SK-N-SH treated with all-trans-retinoic acid at 6 μM for 48 hours (cell line): ENCODE measurements at regions not wholly inside any gene's neighbourhood (a gene's known extent, or its start where the extent isn't known, plus 50 kb on each side); places are given as distances from the start of the nearest gene placed in this dataset.

Experiments used
- ATAC-seq: fragments of 200-7000 bp; cut with Tn5 transposase; 3 replicates; pipeline ENCODE4 v1.9.1; 2020; ENCODE audit warnings: mild to moderate bottlenecking, moderate library complexity
- ARNTL ChIP-seq: fragments of 450-650 bp; formaldehyde crosslinking; IDR thresholded peaks from 2 replicates; pipeline ENCODE4 v1.5.0; 2020; ENCODE audit warnings: low read depth, mild to moderate bottlenecking, moderate library complexity, borderline replicate concordance
- BACH2 ChIP-seq: fragments of 250-450 bp; sonication (Bioruptor Pico); IDR thresholded peaks from 2 replicates; pipeline ENCODE4 v1.9.0; 2021; ENCODE audit warnings: mild to moderate bottlenecking, borderline replicate concordance
- CREB5 ChIP-seq: fragments of 250-450 bp; sonication (Bioruptor Pico); IDR thresholded peaks from 2 replicates; pipeline ENCODE4 v1.5.1; 2020; ENCODE audit warnings: low read depth, mild to moderate bottlenecking, moderate library complexity
- CSDC2 ChIP-seq: fragments of 250-450 bp; sonication (Bioruptor Pico); IDR thresholded peaks from 2 replicates; pipeline ENCODE4 v1.5.0; 2020; ENCODE audit warnings: mild to moderate bottlenecking, moderate library complexity
- CSRNP3 ChIP-seq: fragments of 250-450 bp; sonication (Bioruptor Pico); IDR thresholded peaks from 2 replicates; pipeline ENCODE4 v1.5.1; 2021; ENCODE audit warnings: mild to moderate bottlenecking, moderate library complexity
- GLIS3 ChIP-seq: fragments of 250-450 bp; sonication (Bioruptor Pico); IDR thresholded peaks from 2 replicates; pipeline ENCODE4 v1.5.0; 2020; ENCODE audit warnings: mild to moderate bottlenecking, moderate library complexity
- ISL1 ChIP-seq: fragments of 250-450 bp; sonication (Bioruptor Pico); IDR thresholded peaks from 2 replicates; pipeline ENCODE4 v2.1.2; 2022; ENCODE audit warnings: mild to moderate bottlenecking, moderate library complexity
- OSR1 ChIP-seq: fragments of 250-450 bp; sonication (Bioruptor Pico); IDR thresholded peaks from 2 replicates; pipeline ENCODE4 v1.8.0; 2022; ENCODE audit warnings: moderate library complexity, mild to moderate bottlenecking, inconsistent platforms
- PPARA ChIP-seq: fragments of 250-450 bp; sonication (Bioruptor Pico); IDR thresholded peaks from 2 replicates; pipeline ENCODE4 v1.5.0; 2020; ENCODE audit warnings: mild to moderate bottlenecking, borderline replicate concordance
- RARB ChIP-seq: fragments of 250-450 bp; sonication (Bioruptor Pico); IDR thresholded peaks from 2 replicates; pipeline ENCODE4 v1.8.0; 2021; ENCODE audit warnings: mild to moderate bottlenecking, moderate library complexity
- SNAI2 ChIP-seq: fragments of 250-450 bp; sonication (Bioruptor Pico); IDR thresholded peaks from 2 replicates; pipeline ENCODE4 v1.5.0; 2020; ENCODE audit warnings: mild to moderate bottlenecking, moderate library complexity
- TCF4 ChIP-seq: fragments of 250-450 bp; sonication (Bioruptor Pico); IDR thresholded peaks from 2 replicates; pipeline ENCODE4 v1.8.0; 2021; ENCODE audit warnings: mild to moderate bottlenecking, moderate library complexity, borderline replicate concordance
- TOX ChIP-seq: fragments of 250-450 bp; sonication (Bioruptor Pico); IDR thresholded peaks from 2 replicates; pipeline ENCODE4 v1.8.0; 2021; ENCODE audit warnings: mild to moderate bottlenecking, moderate library complexity, borderline replicate concordance
- TSHZ2 ChIP-seq: fragments of 250-450 bp; sonication (Bioruptor Pico); IDR thresholded peaks from 2 replicates; pipeline ENCODE4 v1.5.0; 2020; ENCODE audit warnings: mild to moderate bottlenecking, moderate library complexity
- ZC3H10 ChIP-seq: fragments of 250-450 bp; sonication (Bioruptor Pico); IDR thresholded peaks from 2 replicates; pipeline ENCODE4 v1.5.1; 2021; ENCODE audit warnings: mild to moderate bottlenecking, moderate library complexity
- ZFP3 ChIP-seq: fragments of 250-450 bp; sonication (Bioruptor Pico); IDR thresholded peaks from 2 replicates; pipeline ENCODE4 v1.5.0; 2020; ENCODE audit warnings: mild to moderate bottlenecking, moderate library complexity
- ZFP30 ChIP-seq: fragments of 450-650 bp; formaldehyde crosslinking; IDR thresholded peaks from 2 replicates; pipeline ENCODE4 v1.5.0; 2022; ENCODE audit warnings: mild to moderate bottlenecking, moderate library complexity
- ZNF565 ChIP-seq: fragments of 450-650 bp; formaldehyde crosslinking; conservative IDR thresholded peaks from 2 replicates; pipeline ENCODE4 v1.5.0; 2020; ENCODE audit warnings: low read depth, mild to moderate bottlenecking, moderate library complexity
- ZNF70 ChIP-seq: fragments of 450-650 bp; formaldehyde crosslinking; IDR thresholded peaks from 2 replicates; pipeline ENCODE4 v1.5.0; 2020; ENCODE audit warnings: mild to moderate bottlenecking, moderate library complexity
- TF ChIP-seq, protein P1 (sequence below): fragments of 250-450 bp; sonication (Bioruptor Pico); IDR thresholded peaks from 2 replicates; pipeline ENCODE4 v1.8.0; 2021; ENCODE audit warnings: low read depth, mild to moderate bottlenecking, moderate library complexity, borderline replicate concordance

- TF ChIP-seq ISL1 (CRISPR knock-in tag) (peak; percentile 60), ZFP30 (peak; percentile 28; the same call in 1 of the 2 replicates), RARB (CRISPR knock-in tag) (no peak)
- ATAC-seq, result peak; percentile 66
These were observed 112.6 kb downstream of the COPS8 start for GRCh38 chr2:237198164-237198855.

DNA sequence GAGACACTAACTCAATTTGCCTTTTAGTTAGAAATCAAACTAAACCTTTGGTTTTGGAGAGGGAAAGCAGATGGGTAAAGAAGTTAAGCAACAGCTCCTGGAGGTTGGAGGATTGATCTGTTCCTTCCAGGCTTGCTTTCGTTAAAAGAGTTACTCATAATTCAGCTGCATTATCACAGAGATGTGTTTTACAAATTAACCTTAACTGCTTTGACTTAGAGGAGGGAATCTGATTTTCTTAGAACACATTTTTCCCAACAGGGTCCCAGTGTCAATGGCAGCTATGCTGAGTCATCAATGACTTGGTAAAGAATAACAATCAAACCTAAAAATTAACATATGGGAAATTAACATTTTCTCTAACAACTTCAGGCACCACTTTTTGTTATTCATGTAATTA, 113.4 kb downstream of the COPS8 start:
- peak; percentile 9; the same call in 2 of the 3 replicates for ATAC-seq
- no peak for TF ChIP-seq ZC3H10 (CRISPR knock-in tag)
- TF ChIP-seq, protein P1, sequence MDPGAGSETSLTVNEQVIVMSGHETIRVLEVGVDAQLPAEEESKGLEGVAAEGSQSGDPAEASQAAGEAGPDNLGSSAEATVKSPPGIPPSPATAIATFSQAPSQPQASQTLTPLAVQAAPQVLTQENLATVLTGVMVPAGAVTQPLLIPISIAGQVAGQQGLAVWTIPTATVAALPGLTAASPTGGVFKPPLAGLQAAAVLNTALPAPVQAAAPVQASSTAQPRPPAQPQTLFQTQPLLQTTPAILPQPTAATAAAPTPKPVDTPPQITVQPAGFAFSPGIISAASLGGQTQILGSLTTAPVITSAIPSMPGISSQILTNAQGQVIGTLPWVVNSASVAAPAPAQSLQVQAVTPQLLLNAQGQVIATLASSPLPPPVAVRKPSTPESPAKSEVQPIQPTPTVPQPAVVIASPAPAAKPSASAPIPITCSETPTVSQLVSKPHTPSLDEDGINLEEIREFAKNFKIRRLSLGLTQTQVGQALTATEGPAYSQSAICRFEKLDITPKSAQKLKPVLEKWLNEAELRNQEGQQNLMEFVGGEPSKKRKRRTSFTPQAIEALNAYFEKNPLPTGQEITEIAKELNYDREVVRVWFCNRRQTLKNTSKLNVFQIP (CRISPR knock-in tag), result no peak
- no peak for TF ChIP-seq CREB5 (CRISPR knock-in tag)
- TF ChIP-seq OSR1 (CRISPR knock-in tag), result no peak
- TF ChIP-seq GLIS3 (CRISPR knock-in tag), result no peak
- TF ChIP-seq TOX, result no peak
- TF ChIP-seq ISL1 (CRISPR knock-in tag), result no peak
- TF ChIP-seq TSHZ2, result no peak
- no peak for TF ChIP-seq ARNTL (CRISPR knock-in tag)
- no peak for TF ChIP-seq PPARA (CRISPR knock-in tag)
- TF ChIP-seq ZNF565 (CRISPR knock-in tag), result no peak
- TF ChIP-seq ZFP3 (CRISPR knock-in tag), result no peak
- TF ChIP-seq CSDC2, result no peak
- TF ChIP-seq TCF4 (CRISPR knock-in tag), result no peak
- TF ChIP-seq, all 23 proteins: peak for 0

GRCh38 chr2:237199577-237199976, 113.9 kb downstream of the COPS8 start:
- no peak for TF ChIP-seq SNAI2 (CRISPR knock-in tag)
- no peak for TF ChIP-seq BACH2 (CRISPR knock-in tag)
- TF ChIP-seq, protein P1 (CRISPR knock-in tag), result no peak
- TF ChIP-seq TSHZ2, result no peak
- TF ChIP-seq RARB (CRISPR knock-in tag), result no peak
- TF ChIP-seq OSR1 (CRISPR knock-in tag), result no peak
- TF ChIP-seq ZFP3 (CRISPR knock-in tag), result no peak
- TF ChIP-seq ZNF70, result no peak
- no peak for TF ChIP-seq ISL1 (CRISPR knock-in tag)
- TF ChIP-seq CSRNP3 (CRISPR knock-in tag), result no peak
- no peak for TF ChIP-seq CSDC2
- TF ChIP-seq, all 23 proteins: peak for 0
- ATAC-seq, result peak; percentile 11; the same call in 2 of the 3 replicates
